Liver (tissue), 3 donors: ENCODE measurements at regions not wholly inside any gene's neighbourhood (a gene's known extent, or its start where the extent isn't known, plus 50 kb on each side); places are given as distances from the start of the nearest gene placed in this dataset.

Experiments
- EGR1 ChIP-seq, 2 donors: IDR thresholded peaks; 2 replicates each; pipeline ENCODE4 v1.6.1; 2016 to 2018; ENCODE audit warnings: antibody characterized with exemption in 2 of 2, low read depth in 2 of 2
- FOXA2 ChIP-seq: IDR thresholded peaks from 2 replicates; pipeline ENCODE4 v1.6.1; 2016; ENCODE audit warnings: antibody characterized with exemption
- GABPA ChIP-seq, 2 donors: IDR thresholded peaks in 1 of 2; conservative IDR thresholded peaks in 1 of 2; 2 replicates each; pipeline ENCODE4 v1.6.1; 2016; ENCODE audit warnings: antibody characterized with exemption in 2 of 2, mild to moderate bottlenecking in 1 of 2, moderate library complexity in 1 of 2
- JUND ChIP-seq, 2 donors: IDR thresholded peaks; 2 replicates each; pipeline ENCODE4 v1.6.1; 2016; ENCODE audit warnings: antibody characterized with exemption in 2 of 2
- RAD21 ChIP-seq, 2 donors: IDR thresholded peaks; 2 replicates each; pipeline ENCODE4 v1.6.1; 2016; ENCODE audit warnings: antibody characterized with exemption in 2 of 2, mild to moderate bottlenecking in 2 of 2
- TF ChIP-seq, protein P1 (sequence below): fragments of 150-350 bp; IDR thresholded peaks from 2 replicates; pipeline ENCODE4 v1.5.1; 2017; ENCODE audit warnings: improper control_type of control experiment, low read depth, low read length; ENCODE audit not compliant: missing input control
- TF ChIP-seq, protein P2 (sequence below): IDR thresholded peaks from 2 replicates; pipeline ENCODE4 v1.6.1; 2016; ENCODE audit warnings: antibody characterized with exemption
- donor health status: healthy.
- donor health status: healthy.

GRCh38 chr5:12177851-12178250 is 273.6 kb upstream of the CTNND2 start:
- TF ChIP-seq FOXA2 (no peak), EGR1 (IDR thresholded peaks at IDR 0.05; ENCODE audit: low read depth in 2 of 2) (no peak), JUND (IDR thresholded peaks at IDR 0.05) (no peak), RAD21 (IDR thresholded peaks at IDR 0.05) (no peak), GABPA (IDR thresholded peaks at IDR 0.05 in 1 of 2, conservative IDR thresholded peaks at IDR 0.05 in 1 of 2) (no peak)
- TF ChIP-seq, protein P1, sequence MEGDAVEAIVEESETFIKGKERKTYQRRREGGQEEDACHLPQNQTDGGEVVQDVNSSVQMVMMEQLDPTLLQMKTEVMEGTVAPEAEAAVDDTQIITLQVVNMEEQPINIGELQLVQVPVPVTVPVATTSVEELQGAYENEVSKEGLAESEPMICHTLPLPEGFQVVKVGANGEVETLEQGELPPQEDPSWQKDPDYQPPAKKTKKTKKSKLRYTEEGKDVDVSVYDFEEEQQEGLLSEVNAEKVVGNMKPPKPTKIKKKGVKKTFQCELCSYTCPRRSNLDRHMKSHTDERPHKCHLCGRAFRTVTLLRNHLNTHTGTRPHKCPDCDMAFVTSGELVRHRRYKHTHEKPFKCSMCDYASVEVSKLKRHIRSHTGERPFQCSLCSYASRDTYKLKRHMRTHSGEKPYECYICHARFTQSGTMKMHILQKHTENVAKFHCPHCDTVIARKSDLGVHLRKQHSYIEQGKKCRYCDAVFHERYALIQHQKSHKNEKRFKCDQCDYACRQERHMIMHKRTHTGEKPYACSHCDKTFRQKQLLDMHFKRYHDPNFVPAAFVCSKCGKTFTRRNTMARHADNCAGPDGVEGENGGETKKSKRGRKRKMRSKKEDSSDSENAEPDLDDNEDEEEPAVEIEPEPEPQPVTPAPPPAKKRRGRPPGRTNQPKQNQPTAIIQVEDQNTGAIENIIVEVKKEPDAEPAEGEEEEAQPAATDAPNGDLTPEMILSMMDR: no peak
- TF ChIP-seq, protein P2, sequence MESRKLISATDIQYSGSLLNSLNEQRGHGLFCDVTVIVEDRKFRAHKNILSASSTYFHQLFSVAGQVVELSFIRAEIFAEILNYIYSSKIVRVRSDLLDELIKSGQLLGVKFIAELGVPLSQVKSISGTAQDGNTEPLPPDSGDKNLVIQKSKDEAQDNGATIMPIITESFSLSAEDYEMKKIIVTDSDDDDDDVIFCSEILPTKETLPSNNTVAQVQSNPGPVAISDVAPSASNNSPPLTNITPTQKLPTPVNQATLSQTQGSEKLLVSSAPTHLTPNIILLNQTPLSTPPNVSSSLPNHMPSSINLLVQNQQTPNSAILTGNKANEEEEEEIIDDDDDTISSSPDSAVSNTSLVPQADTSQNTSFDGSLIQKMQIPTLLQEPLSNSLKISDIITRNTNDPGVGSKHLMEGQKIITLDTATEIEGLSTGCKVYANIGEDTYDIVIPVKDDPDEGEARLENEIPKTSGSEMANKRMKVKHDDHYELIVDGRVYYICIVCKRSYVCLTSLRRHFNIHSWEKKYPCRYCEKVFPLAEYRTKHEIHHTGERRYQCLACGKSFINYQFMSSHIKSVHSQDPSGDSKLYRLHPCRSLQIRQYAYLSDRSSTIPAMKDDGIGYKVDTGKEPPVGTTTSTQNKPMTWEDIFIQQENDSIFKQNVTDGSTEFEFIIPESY: no peak
